Ascending aorta (tissue), 2 donors: ENCODE measurements at regions not wholly inside any gene's neighbourhood (a gene's known extent, or its start where the extent isn't known, plus 50 kb on each side); places are given as distances from the start of the nearest gene placed in this dataset.

Experiments
- DNase-seq, 2 donors: peaks; one replicate each; pipeline ENCODE4 v3.0.0-alpha.2; 2019; ENCODE audit warnings: low spot score in 2 of 2
- H3K27ac ChIP-seq, 2 donors: fragments of 200-600 bp; sonication (generic); one replicate each; pipeline ENCODE4 v1.5.1; 2016 to 2017; ENCODE audit warnings: mild to moderate bottlenecking in 1 of 2
- H3K27me3 ChIP-seq: fragments of 200-600 bp; sonication (generic); one replicate; pipeline ENCODE4 v1.5.1; 2017
- H3K36me3 ChIP-seq, 2 donors: fragments of 200-600 bp; sonication (generic); one replicate each; pipeline ENCODE4 v1.5.1; 2016
- H3K4me1 ChIP-seq, 2 donors: fragments of 200-600 bp; sonication (generic); one replicate each; pipeline ENCODE4 v1.5.1; 2016 to 2017; ENCODE audit warnings: mild to moderate bottlenecking in 1 of 2
- H3K4me3 ChIP-seq, 2 donors: fragments of 200-600 bp; sonication (generic); one replicate each; pipeline ENCODE4 v1.5.1; 2016 to 2017; ENCODE audit warnings: mild to moderate bottlenecking in 1 of 2
- H3K9me3 ChIP-seq, 2 donors: fragments of 200-600 bp; sonication (generic); one replicate each; pipeline ENCODE4 v1.5.1; 2016
- intact Hi-C: fragments of 100-400 bp; cut with DNase I; formaldehyde crosslinking; loops from one replicate; pipeline ENCODE4 v1.15.1; 2023
- TF ChIP-seq, protein P1 (sequence below), 3 experiments: fragments of 200-600 bp in 2 of 3; fragments of 450-650 bp in 1 of 3; sonication (generic) in 2 of 3; IDR thresholded peaks; one replicate each; pipeline ENCODE4 v1.5.1; 2016 to 2019; ENCODE audit warnings: antibody characterized with exemption in 3 of 3, mild to moderate bottlenecking in 1 of 3, moderate library complexity in 1 of 3

- TF ChIP-seq, protein P1, sequence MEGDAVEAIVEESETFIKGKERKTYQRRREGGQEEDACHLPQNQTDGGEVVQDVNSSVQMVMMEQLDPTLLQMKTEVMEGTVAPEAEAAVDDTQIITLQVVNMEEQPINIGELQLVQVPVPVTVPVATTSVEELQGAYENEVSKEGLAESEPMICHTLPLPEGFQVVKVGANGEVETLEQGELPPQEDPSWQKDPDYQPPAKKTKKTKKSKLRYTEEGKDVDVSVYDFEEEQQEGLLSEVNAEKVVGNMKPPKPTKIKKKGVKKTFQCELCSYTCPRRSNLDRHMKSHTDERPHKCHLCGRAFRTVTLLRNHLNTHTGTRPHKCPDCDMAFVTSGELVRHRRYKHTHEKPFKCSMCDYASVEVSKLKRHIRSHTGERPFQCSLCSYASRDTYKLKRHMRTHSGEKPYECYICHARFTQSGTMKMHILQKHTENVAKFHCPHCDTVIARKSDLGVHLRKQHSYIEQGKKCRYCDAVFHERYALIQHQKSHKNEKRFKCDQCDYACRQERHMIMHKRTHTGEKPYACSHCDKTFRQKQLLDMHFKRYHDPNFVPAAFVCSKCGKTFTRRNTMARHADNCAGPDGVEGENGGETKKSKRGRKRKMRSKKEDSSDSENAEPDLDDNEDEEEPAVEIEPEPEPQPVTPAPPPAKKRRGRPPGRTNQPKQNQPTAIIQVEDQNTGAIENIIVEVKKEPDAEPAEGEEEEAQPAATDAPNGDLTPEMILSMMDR (IDR thresholded peaks at IDR 0.05): no peak
- H3K9me3 ChIP-seq: no peaks in the 10 kb centered on the region
- no peaks in the 10 kb centered on the region for H3K4me1 ChIP-seq
- no peak for DNase-seq
- H3K27me3 ChIP-seq: no peaks in the 10 kb centered on the region
- intact Hi-C loops: no loop called here
- H3K27ac ChIP-seq: no peak overlapping the region
- no peaks in the 10 kb centered on the region for H3K36me3 ChIP-seq
- no peak overlapping the region for H3K4me3 ChIP-seq
Measured at GRCh38 chr3:88509582-88509981, 359.8 kb downstream of the C3orf38 start.

DNA sequence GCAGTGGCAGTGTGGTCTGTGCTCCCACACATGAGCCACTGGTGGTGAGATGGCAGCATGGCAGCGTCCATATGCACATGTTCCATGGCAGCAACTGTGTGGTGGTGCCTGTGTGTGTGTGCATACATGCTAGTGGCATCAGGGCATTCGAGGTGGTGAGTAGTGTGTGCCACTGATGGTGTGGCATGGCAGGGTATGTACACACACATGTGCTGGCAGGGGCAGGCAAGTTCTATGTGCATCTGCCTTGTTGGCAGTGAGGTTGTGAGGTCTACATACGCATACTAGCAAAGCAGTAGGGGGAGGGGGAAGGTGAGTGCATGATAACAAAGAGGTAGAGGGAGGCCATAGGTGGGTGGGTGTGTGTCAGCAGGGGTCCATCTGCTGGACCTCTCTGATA is 378.7 kb downstream of the C3orf38 start:
- no peak for DNase-seq
- intact Hi-C loops: no loop called here
- no peaks in the 10 kb centered on the region for H3K4me1 ChIP-seq
- no peaks in the 10 kb centered on the region for H3K27me3 ChIP-seq
- no peaks in the 10 kb centered on the region for H3K9me3 ChIP-seq
- TF ChIP-seq, protein P1 (IDR thresholded peaks at IDR 0.05): no peak
- H3K4me3 ChIP-seq: no peak overlapping the region
- no peaks in the 10 kb centered on the region for H3K36me3 ChIP-seq
- no peak overlapping the region for H3K27ac ChIP-seq

- Histone ChIP-seq H3K9me3 (no peaks in the 10 kb centered on the region), H3K36me3 (no peaks in the 10 kb centered on the region), H3K27me3 (no peaks in the 10 kb centered on the region), H3K4me3 (no peak overlapping the region), H3K4me1 (no peaks in the 10 kb centered on the region), H3K27ac (no peak overlapping the region)
- intact Hi-C loops: no loop called here
- TF ChIP-seq, protein P1 (IDR thresholded peaks at IDR 0.05): no peak
- DNase-seq: no peak
Measured at GRCh38 chr3:88534534-88534933, 384.8 kb downstream of the C3orf38 start.

- TF ChIP-seq, protein P1 (IDR thresholded peaks at IDR 0.05): no peak
- Histone ChIP-seq H3K27ac (no peak overlapping the region), H3K4me1 (no peaks in the 10 kb centered on the region), H3K4me3 (no peak overlapping the region), H3K9me3 (no peaks in the 10 kb centered on the region), H3K27me3 (no peaks in the 10 kb centered on the region), H3K36me3 (no peaks in the 10 kb centered on the region)
- DNase-seq: no peak
- intact Hi-C loops: no loop called here
Measured at GRCh38 chr3:88535563-88535962, 385.8 kb downstream of the C3orf38 start.

DNA sequence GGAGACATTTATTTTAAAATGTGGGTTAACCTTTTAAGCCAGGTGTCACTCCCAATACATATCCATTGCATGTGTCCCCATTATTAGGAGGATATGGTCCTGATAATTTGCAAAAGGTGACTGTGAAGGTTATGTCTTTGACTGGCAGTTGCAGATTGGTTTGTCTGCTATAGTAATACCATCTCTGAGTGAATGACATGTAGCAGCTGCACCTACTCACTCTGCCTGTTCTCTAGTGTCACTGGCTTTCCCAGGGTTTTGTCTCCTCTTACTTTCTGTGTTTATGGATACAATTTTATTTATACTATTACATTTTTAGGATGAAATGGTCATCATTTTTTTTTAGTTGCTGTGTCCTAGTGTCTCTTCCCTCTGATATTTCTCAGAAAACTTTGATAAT is 393.2 kb downstream of the C3orf38 start:
- intact Hi-C loops: no loop called here
- DNase-seq: no peak
- peaks cover 0 to 4% of the 10 kb centered on the region in 2 donors for H3K9me3 ChIP-seq
- H3K27ac ChIP-seq: no peak overlapping the region
- H3K27me3 ChIP-seq: no peaks in the 10 kb centered on the region
- TF ChIP-seq, protein P1 (IDR thresholded peaks at IDR 0.05): no peak
- no peaks in the 10 kb centered on the region for H3K4me1 ChIP-seq
- no peak overlapping the region for H3K4me3 ChIP-seq
- H3K36me3 ChIP-seq: no peaks in the 10 kb centered on the region

DNA sequence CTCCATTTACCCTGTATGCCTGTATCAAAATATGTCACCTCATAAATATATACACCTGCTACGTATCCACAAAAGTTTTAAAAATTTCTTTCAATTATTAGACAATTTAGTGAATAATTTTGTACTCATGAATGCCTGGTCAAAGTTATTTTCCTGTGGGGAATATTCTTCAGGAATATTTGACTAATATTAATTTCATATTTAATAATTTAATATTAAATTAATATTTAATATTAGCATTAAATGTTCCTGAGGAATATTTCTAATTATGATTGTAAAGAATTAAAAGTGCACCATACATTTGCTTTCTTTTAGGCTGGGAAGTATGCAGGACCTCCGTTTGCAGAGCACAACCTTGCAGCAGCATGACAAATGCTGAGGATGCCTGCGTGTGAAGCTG is 422.7 kb downstream of the C3orf38 start:
- Histone ChIP-seq H3K27ac (no peak overlapping the region), H3K4me1 (no peaks in the 10 kb centered on the region), H3K36me3 (no peaks in the 10 kb centered on the region), H3K9me3 (no peaks in the 10 kb centered on the region), H3K4me3 (no peak overlapping the region), H3K27me3 (no peaks in the 10 kb centered on the region)
- no peak for DNase-seq
- intact Hi-C loops: no loop called here
- TF ChIP-seq, protein P1 (IDR thresholded peaks at IDR 0.05): no peak
